ENCODE measurements at regions not wholly inside any gene's neighbourhood (a gene's known extent, or its start where the extent isn't known, plus 50 kb on each side); places are given as distances from the start of the nearest gene placed in this dataset.

DNA sequence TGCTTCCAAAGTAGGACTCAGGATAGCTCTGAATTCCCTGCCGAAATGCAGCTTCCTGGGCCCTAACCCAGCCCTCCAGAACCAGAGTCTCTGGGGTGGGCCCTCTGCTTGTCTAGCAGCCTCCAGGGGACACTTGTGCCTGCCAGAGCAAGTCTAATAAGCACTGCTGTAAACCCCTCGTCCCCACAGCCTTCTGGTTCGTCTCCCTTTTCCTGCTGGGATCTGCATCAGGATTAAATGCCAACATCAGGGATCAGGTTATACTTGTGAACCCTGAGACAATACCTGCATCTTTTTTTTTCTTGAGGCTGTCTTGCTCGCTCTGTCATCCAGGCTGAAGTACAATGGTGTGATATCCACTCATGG, 282.0 kb downstream of the SEC14L1 start:
- H3K36me3 ChIP-seq (ENCODE audit: control insufficient read depth, insufficient read depth, low read length): no peaks in the 10 kb centered on the region
- H3K27ac ChIP-seq (ENCODE audit: low read length): no peak overlapping the region
- H3K4me3 ChIP-seq (ENCODE audit: low read length): no peak overlapping the region
- no peak for DNase-seq (ENCODE audit: low read depth, low spot score)
- H3K27me3 ChIP-seq (ENCODE audit: control insufficient read depth, insufficient read depth, low read length): no peaks in the 10 kb centered on the region
- WGBS (ENCODE audit: insufficient coverage, insufficient read length): no CpG with 5 or more reads among the region's 4 CpGs
- H3K9me3 ChIP-seq (ENCODE audit: control insufficient read depth, insufficient read depth, low read length): no peaks in the 10 kb centered on the region
- peaks cover 28% of the 10 kb centered on the region for H3K4me1 ChIP-seq (ENCODE audit: control insufficient read depth, insufficient read depth, low read length)

DNA sequence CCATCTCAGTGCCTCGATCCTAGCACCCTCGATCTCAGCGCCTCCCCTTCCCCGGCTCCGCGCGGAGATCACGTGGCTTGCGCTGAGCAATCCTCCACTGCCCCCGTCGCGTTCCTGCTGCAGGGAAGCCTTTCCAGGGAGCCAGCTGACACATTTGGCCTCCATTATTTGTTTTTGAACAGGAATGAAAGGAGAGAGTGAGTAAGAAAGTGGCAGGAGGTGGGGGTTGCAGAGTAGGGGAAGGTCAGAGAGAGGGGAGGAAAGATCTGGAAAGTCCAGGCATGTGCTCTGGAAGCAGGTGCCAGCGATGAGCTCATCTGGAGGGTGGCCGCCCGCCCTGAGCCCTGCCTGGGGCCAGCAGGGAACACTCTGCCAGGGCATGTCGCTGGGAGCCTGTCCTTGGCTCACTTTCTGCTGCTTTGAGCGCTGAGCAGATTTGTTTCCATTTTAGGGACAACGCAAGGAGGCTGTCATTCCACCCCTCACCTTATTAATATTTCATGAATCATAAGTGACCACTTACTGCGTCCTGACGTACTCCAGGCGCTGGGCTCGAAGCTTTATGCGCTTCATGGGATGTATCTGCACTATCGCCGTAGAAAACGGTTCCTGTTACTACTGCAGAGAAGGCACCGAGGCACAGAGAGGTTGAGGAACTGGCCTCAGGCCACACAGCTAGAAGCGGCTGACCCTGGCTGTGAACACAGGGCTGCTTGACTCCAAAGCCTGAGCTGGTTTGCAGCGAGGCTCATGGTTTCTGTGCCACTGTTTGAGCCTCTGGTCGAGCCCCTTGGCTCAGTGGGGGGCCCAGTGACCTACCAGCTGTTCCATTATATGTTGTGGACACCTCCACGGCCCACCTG, 283.1 kb downstream of the SEC14L1 start:
- no peaks in the 10 kb centered on the region for H3K27me3 ChIP-seq (ENCODE audit: control insufficient read depth, insufficient read depth, low read length)
- peaks cover 25% of the 10 kb centered on the region for H3K4me1 ChIP-seq (ENCODE audit: control insufficient read depth, insufficient read depth, low read length)
- no peaks in the 10 kb centered on the region for H3K36me3 ChIP-seq (ENCODE audit: control insufficient read depth, insufficient read depth, low read length)
- DNase-seq (ENCODE audit: low read depth, low spot score): no peak
- no peak overlapping the region for H3K27ac ChIP-seq (ENCODE audit: low read length)
- H3K9me3 ChIP-seq (ENCODE audit: control insufficient read depth, insufficient read depth, low read length): no peaks in the 10 kb centered on the region
- no peak overlapping the region for H3K4me3 ChIP-seq (ENCODE audit: low read length)
- no CpG with 5 or more reads among the region's 31 CpGs for WGBS (ENCODE audit: insufficient coverage, insufficient read length)

DNA sequence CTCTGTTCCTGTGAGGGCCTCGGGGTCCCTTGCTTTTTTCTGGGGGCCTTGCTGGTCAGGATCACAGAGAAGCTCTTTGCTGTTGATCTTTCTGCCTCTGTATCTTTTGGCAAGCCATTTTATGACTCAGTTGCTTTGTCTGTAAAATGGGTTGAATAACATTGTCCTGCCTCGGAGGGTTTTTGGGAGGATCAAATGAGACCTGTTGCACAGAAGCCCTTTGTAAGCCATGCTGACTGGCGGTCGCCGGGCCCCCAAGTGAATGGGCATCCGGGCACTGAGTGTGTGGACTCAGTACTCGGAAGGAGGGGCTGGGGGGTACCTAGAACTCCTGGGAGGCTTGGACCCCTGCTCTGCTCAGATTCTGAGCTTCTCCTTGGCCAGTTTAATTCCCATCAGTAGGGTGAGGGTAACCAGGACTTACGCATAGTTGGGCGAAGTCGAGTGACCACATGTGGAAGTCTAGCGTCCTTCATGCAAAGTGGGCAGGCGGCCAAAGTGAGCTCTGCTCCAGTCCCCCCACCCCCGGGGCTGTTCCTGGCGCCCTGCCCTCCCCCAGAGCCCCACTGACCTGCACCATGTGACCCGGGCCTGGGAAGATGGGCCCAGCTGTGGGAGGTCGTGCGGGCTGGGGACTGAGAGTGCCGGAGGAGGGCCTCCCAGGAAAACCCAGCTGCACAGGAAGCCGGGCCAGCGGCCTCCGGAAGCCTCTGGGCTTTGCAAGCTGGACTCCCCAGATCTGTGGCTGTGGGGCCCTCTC, 284.0 kb downstream of the SEC14L1 start:
- Histone ChIP-seq H3K27me3 (ENCODE audit: control insufficient read depth, insufficient read depth, low read length) (no peaks in the 10 kb centered on the region), H3K9me3 (ENCODE audit: control insufficient read depth, insufficient read depth, low read length) (no peaks in the 10 kb centered on the region), H3K4me3 (ENCODE audit: low read length) (no peak overlapping the region), H3K27ac (ENCODE audit: low read length) (no peak overlapping the region), H3K4me1 (ENCODE audit: control insufficient read depth, insufficient read depth, low read length) (peaks cover 20% of the 10 kb centered on the region), H3K36me3 (ENCODE audit: control insufficient read depth, insufficient read depth, low read length) (no peaks in the 10 kb centered on the region)
- no CpG with 5 or more reads among the region's 21 CpGs for WGBS (ENCODE audit: insufficient coverage, insufficient read length)
- no peak for DNase-seq (ENCODE audit: low read depth, low spot score)

DNA sequence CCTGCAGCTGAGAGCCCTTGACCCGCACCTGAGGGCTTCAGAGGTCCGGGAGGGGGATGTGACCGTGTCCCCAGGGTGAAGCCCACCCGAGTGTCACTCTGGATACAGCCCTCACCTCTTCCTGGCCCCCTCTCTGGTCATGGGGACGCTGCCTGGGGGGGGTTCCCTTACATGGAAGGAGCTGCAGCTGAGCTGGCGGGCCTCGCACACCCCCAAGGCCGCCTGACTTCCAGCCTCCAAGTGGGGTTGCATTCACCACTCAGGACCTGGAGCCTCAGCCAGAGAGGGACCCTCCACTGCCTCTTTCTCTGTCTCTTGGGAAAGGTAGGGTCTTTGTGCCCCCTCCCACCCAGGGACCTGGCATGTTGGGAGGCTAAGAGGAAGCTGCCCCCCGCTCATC, 284.6 kb downstream of the SEC14L1 start:
- WGBS (ENCODE audit: insufficient coverage, insufficient read length): no CpG with 5 or more reads among the region's 9 CpGs
- H3K9me3 ChIP-seq (ENCODE audit: control insufficient read depth, insufficient read depth, low read length): no peaks in the 10 kb centered on the region
- DNase-seq (ENCODE audit: low read depth, low spot score): no peak
- H3K36me3 ChIP-seq (ENCODE audit: control insufficient read depth, insufficient read depth, low read length): no peaks in the 10 kb centered on the region
- peaks cover 17% of the 10 kb centered on the region for H3K4me1 ChIP-seq (ENCODE audit: control insufficient read depth, insufficient read depth, low read length)
- H3K4me3 ChIP-seq (ENCODE audit: low read length): no peak overlapping the region
- H3K27ac ChIP-seq (ENCODE audit: low read length): no peak overlapping the region
- H3K27me3 ChIP-seq (ENCODE audit: control insufficient read depth, insufficient read depth, low read length): no peaks in the 10 kb centered on the region

DNA sequence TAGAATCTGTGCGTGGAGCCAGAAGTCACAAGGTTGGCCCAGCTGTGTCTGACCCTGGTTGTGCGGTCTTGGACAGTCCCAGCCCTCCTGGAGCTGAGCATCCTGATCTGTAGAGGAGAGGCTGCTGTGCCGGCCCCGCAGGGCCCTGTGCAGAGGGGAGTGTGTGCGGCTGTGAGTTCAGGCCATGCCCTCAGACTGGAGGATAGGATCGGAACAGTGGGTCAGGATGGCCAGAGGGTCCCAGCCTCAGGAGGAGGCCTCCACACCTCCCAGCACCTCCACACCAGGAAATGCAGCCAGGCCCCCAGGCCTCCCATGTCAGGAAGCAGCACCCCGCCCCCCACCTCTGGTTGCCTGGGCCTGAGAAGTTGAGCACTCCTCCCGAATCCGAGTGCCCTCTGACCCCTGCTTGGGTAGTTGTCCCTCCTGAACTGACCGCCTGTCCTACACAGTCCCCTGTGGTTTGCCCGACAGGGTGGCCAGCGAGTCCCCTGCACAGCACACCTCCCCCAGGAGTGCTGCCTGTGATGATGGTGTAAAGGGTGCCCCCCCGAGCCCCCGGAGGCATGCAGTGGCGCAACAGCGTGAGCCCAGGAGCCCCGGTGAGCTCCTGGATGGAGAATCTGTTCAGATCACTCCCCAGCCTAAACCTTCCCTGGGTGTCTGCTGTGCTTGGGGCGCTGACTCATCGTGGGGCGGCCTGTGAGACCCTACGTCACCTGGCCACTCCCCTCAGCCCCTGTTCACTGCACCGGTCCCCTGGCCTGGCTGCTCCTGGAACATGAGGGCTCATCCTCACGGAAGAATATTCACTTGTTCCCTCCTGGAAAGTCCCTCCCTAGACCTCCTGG, 285.2 kb downstream of the SEC14L1 start:
- no peak for DNase-seq (ENCODE audit: low read depth, low spot score)
- Histone ChIP-seq H3K27ac (ENCODE audit: low read length) (no peak overlapping the region), H3K36me3 (ENCODE audit: control insufficient read depth, insufficient read depth, low read length) (no peaks in the 10 kb centered on the region), H3K4me1 (ENCODE audit: control insufficient read depth, insufficient read depth, low read length) (peaks cover 12% of the 10 kb centered on the region), H3K27me3 (ENCODE audit: control insufficient read depth, insufficient read depth, low read length) (no peaks in the 10 kb centered on the region), H3K9me3 (ENCODE audit: control insufficient read depth, insufficient read depth, low read length) (no peaks in the 10 kb centered on the region), H3K4me3 (ENCODE audit: low read length) (no peak overlapping the region)
- no CpG with 5 or more reads among the region's 23 CpGs for WGBS (ENCODE audit: insufficient coverage, insufficient read length)

DNA sequence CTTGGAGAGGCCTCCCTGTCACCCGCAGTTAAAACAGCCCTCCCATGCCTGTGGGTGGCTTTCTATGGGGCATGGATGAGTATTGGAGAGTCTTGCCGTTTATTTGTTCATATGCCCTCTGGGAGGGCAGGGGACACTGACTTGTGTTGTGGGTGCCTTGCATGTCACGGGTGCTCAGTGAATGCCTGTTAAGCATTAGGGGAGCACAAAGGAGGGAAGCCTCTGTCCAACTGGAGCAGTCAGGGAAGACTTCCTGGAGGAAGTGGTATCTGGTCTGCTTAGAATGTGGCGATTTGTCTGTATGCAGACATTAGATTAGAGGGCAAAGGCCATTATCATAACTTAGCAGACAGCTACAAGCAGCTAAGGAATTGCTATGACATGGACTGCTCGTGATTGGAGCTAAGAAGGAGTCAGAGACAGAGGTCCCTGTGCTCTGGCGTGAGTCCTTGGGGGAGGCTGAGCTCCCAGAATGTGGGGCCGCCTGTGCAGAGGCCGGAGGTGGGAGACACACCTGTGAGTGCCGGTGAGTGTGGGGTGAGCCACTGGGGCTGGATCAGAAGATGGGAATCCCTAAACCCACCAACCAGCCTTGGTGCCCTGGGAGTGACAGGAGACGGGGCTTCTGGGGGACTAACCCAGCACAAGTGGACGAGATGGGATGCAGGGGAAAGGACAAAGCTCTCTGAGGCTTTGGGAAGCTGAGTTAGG, 286.1 kb downstream of the SEC14L1 start:
- H3K9me3 ChIP-seq (ENCODE audit: control insufficient read depth, insufficient read depth, low read length): no peaks in the 10 kb centered on the region
- H3K27me3 ChIP-seq (ENCODE audit: control insufficient read depth, insufficient read depth, low read length): no peaks in the 10 kb centered on the region
- H3K27ac ChIP-seq (ENCODE audit: low read length): no peak overlapping the region
- H3K36me3 ChIP-seq (ENCODE audit: control insufficient read depth, insufficient read depth, low read length): no peaks in the 10 kb centered on the region
- no peak for DNase-seq (ENCODE audit: low read depth, low spot score)
- H3K4me3 ChIP-seq (ENCODE audit: low read length): no peak overlapping the region
- no CpG with 5 or more reads among the region's 11 CpGs for WGBS (ENCODE audit: insufficient coverage, insufficient read length)
- H3K4me1 ChIP-seq (ENCODE audit: control insufficient read depth, insufficient read depth, low read length): peaks cover 9% of the 10 kb centered on the region

DNA sequence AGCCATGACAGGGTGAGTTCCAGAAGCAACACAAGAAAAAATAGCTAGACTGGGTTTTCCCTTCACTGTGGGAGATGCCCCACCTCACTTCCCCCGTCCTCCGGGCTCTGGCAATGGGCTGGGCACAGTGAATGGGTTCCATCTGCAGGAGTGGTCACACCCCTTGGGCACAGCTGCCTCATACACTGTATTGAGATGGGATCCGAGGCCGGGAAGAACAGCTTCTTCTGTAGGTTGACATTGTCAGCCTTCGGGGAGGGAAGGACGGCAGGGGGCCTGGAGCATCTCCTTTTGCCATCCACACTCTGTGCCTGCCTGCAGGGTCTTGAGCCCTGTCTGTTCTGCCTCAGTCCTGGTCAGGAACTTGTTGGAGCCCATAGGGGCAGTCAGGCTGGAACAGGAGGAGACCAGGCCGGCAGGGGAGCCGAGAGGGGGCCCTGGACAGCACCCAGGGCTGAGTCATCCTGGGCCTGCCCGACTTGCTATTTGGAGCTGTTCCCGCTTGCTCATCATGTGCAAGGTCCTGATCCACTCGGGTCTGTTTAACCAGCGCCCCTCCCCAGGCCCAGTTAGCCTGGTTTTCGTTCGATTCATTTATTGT, 286.7 kb downstream of the SEC14L1 start:
- Histone ChIP-seq H3K36me3 (ENCODE audit: control insufficient read depth, insufficient read depth, low read length) (no peaks in the 10 kb centered on the region), H3K9me3 (ENCODE audit: control insufficient read depth, insufficient read depth, low read length) (no peaks in the 10 kb centered on the region), H3K4me1 (ENCODE audit: control insufficient read depth, insufficient read depth, low read length) (peaks cover 13% of the 10 kb centered on the region), H3K27me3 (ENCODE audit: control insufficient read depth, insufficient read depth, low read length) (no peaks in the 10 kb centered on the region), H3K27ac (ENCODE audit: low read length) (no peak overlapping the region), H3K4me3 (ENCODE audit: low read length) (no peak overlapping the region)
- no CpG with 5 or more reads among the region's 14 CpGs for WGBS (ENCODE audit: insufficient coverage, insufficient read length)
- DNase-seq (ENCODE audit: low read depth, low spot score): no peak

DNA sequence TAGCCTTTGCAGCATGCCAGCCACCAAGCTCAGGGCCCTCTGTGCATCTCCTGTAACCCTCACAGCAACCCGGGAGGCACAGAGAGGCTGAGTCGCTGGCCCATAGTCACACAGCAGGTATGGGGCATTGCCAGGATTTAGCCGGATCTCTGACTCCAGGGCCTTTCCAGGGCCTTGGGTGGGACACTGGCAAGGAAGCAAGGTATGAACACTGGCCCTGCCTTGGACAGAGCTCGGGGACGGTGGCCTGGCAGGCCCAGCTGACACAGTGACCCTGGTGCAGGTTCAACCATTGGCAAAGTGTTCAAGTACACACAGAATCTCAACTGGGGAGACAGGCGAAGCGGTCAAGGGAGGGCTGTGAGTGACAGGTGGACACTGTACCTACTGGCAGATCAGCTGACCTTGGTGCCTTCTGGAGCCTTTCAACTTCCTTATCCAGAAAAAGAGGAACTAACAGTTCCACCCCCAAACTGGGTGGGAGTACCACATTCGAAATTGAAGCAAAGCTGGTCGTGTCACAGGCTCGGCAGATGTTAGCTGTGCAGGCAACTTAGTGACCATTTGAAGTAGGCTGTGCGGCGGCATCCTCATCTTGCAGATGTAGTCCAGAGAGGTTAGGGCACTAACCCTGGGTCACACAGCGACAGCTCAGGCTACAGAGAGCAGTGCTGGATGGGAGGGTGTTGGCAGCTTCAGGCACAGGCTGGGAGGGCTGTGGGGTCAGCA, 287.4 kb downstream of the SEC14L1 start:
- no peaks in the 10 kb centered on the region for H3K27me3 ChIP-seq (ENCODE audit: control insufficient read depth, insufficient read depth, low read length)
- no CpG with 5 or more reads among the region's 13 CpGs for WGBS (ENCODE audit: insufficient coverage, insufficient read length)
- no peaks in the 10 kb centered on the region for H3K9me3 ChIP-seq (ENCODE audit: control insufficient read depth, insufficient read depth, low read length)
- peaks cover 16% of the 10 kb centered on the region for H3K4me1 ChIP-seq (ENCODE audit: control insufficient read depth, insufficient read depth, low read length)
- H3K36me3 ChIP-seq (ENCODE audit: control insufficient read depth, insufficient read depth, low read length): no peaks in the 10 kb centered on the region
- DNase-seq (ENCODE audit: low read depth, low spot score): no peak
- no peak overlapping the region for H3K4me3 ChIP-seq (ENCODE audit: low read length)
- H3K27ac ChIP-seq (ENCODE audit: low read length): no peak overlapping the region

DNA sequence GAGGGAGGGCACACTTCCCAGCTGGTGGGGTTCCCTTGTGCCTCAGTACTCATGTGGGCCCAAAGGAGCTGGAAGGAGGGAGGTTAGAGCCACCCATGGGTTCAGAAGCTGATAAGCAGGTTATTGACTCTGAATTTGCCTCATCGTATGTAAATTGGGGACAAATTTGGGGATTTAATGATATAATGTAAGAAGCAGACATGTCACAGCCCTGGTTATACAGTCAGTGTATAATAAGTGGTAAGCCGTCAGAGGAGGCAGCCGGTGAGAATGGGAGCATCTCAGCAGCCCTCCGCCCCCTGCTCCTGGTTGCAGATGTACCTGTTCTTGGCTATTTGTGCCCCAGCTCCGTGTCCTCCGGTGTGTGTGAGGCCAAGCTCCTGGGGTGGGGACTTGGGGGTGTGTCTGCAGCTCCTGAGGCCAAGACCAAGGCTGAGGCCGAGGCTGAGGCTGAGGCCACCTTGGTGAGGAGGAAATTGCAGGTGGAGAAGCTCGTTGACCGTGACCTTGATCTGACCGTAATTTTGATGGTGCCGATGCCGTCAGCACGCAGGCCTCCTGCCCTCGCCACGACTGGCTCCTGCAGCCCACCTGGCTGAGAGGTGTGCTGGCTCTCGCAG, 288.1 kb downstream of the SEC14L1 start:
- no peaks in the 10 kb centered on the region for H3K9me3 ChIP-seq (ENCODE audit: control insufficient read depth, insufficient read depth, low read length)
- H3K4me3 ChIP-seq (ENCODE audit: low read length): no peak overlapping the region
- no peaks in the 10 kb centered on the region for H3K27me3 ChIP-seq (ENCODE audit: control insufficient read depth, insufficient read depth, low read length)
- no peak overlapping the region for H3K27ac ChIP-seq (ENCODE audit: low read length)
- WGBS (ENCODE audit: insufficient coverage, insufficient read length): no CpG with 5 or more reads among the region's 16 CpGs
- H3K4me1 ChIP-seq (ENCODE audit: control insufficient read depth, insufficient read depth, low read length): peaks cover 18% of the 10 kb centered on the region
- DNase-seq (ENCODE audit: low read depth, low spot score): no peak
- H3K36me3 ChIP-seq (ENCODE audit: control insufficient read depth, insufficient read depth, low read length): no peaks in the 10 kb centered on the region

All from iPS DF 6.9 (cell line).